Activated CD4-positive, CD25-positive, alpha-beta regulatory T cell treated with anti-CD3 and anti-CD28 coated beads, Interleukin-2, amount 50 U/mL, for 72 hours (primary cell): ENCODE measurements at regions not wholly inside any gene's neighbourhood (a gene's known extent, or its start where the extent isn't known, plus 50 kb on each side); places are given as distances from the start of the nearest gene placed in this dataset.

ENCODE experiments used
- DNase-seq: peaks from one replicate; pipeline ENCODE4 v3.0.0; 2021

DNA sequence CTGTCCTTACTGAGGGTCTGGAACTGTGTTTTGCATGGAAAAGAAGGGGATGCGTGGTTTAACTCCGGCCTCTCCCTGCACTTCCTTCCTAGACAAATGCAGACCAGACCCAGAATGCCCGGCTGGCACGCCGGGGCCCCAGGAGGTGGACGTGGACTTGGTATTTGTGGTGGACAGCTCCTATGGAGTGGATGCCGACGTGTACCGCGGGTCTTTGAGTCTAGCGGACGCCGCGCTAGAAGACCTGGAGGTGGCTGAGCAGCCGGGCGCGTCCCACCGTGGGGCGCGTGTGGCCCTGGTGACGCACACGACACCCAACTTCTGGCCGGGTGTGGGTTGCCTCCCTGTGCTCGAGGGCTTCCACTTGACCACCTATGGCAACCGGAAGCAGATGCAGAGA lies 81.8 kb upstream of the COL6A5 start:
- DNase-seq, result no peak

- no peak for DNase-seq
Observed at GRCh38 chr3:130266817-130267216, 78.7 kb upstream of the COL6A5 start.

DNA sequence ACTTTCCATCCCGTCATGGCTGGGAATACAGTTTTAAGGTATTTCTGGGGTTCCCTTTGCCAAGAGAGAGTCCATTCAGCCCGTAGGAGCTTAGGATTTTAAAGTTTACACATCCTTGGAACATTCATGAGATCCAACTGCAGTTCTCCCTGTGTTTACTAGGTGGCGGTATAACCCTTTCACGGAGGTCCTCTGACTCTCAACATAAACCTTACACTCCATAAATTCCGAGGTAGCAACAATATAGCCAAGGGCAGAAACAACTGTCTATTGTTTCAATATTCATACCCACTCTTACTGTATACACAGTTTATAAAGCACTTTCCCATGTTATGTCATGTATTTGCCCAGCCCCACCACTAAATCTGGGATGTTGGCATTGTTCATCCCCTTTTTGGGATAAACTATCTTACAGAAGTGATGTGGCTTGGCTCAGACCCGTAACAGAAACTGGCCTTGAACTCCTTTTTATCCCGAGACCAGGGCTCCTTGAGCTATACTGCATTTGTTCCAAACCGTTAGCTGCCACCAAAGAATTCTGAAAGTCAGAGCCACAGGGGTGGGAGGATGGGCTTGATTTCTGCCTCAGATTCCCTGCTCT lies 69.2 kb upstream of the COL6A5 start:
- DNase-seq, result no peak

DNA sequence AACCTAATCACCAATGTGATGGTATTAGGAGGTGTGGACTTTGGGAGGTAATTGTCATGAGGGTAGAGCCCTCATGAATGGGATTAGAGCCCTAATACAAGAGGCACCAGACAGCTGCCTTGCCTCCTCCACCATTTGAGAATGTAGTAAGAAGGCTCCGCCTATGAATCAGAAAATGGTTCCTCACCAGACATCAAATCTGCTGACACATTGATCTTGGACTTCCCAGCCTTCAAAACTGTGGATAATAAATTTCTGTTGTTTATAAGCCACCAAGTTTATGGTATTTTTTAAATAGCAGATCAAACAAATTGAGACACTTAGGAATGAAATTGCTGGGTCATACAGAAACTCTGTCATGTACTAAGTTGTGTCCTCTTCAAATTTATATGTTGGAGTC lies 56.8 kb upstream of the COL6A5 start:
- no peak for DNase-seq

GRCh38 chr3:130291148-130291547 lies 54.3 kb upstream of the COL6A5 start:
- no peak for DNase-seq

DNA sequence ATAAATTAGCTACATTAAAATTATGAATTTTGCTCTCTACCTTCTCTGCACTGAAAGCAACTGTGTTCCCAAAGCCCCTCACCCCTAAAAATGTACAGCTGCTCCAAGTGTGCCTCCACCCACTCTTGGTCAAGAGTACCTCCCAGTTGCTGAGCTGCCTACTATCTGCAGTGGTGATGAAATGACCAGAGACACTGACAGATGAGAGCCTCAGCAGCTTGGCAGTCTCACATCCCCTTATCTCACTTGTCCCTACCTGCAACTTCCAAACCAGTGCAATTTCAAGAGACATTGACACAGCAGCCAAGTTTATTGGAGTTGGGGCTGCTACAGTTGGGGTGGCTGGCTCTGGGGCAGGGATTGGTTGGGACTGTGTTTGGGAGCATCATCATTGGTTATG lies 52.2 kb upstream of the COL6A5 start:
- DNase-seq, result no peak
